SK-N-MC (cell line): ENCODE measurements at regions not wholly inside any gene's neighbourhood (a gene's known extent, or its start where the extent isn't known, plus 50 kb on each side); places are given as distances from the start of the nearest gene placed in this dataset.

ENCODE experiments used
- DNase-seq: peaks from one replicate; pipeline ENCODE4 v3.0.0-alpha.2; 2011; ENCODE audit warnings: low read depth, low spot score
- H3K27ac ChIP-seq: fragments of 200-600 bp; sonication (generic); 2 replicates; pipeline ENCODE4 v1.5.1; 2016; ENCODE audit warnings: mixed run types
- H3K36me3 ChIP-seq: fragments of 200-600 bp; sonication (generic); 2 replicates; pipeline ENCODE4 v1.6.1; 2017; ENCODE audit warnings: antibody characterized with exemption, low read length, mixed read lengths; ENCODE audit not compliant: insufficient read depth
- H3K4me3 ChIP-seq: fragments of 200-600 bp; sonication (generic); 2 replicates; pipeline ENCODE4 v1.5.1; 2016
- H3K9ac ChIP-seq: fragments of 200-600 bp; sonication (generic); 2 replicates; pipeline ENCODE4 v1.8.0; 2017; ENCODE audit warnings: mixed run types, mixed read lengths; ENCODE audit not compliant: insufficient read length
- H3K9me3 ChIP-seq: fragments of 200-600 bp; sonication (generic); 2 replicates; pipeline ENCODE4 v1.6.1; 2017; ENCODE audit warnings: low read depth, mild to moderate bottlenecking, antibody characterized with exemption, low read length, moderate library complexity, mixed read lengths
- EZH2 ChIP-seq: fragments of 200-600 bp; sonication (generic); IDR thresholded peaks from one replicate; pipeline ENCODE4 v1.6.1; 2017; ENCODE audit warnings: antibody characterized with exemption
- FOXP2 ChIP-seq: optimal IDR thresholded peaks from 2 replicates; pipeline ENCODE3; 2011; ENCODE audit warnings: mild to moderate bottlenecking, moderate library complexity; ENCODE audit not compliant: insufficient read depth; ENCODE audit errors: extremely low read length, control extremely low read depth
- POLR2AphosphoS5 ChIP-seq: IDR thresholded peaks from 2 replicates; pipeline ENCODE4 v1.6.1; 2012; ENCODE audit warnings: mild to moderate bottlenecking, low read depth, low read length, borderline replicate concordance

- Histone ChIP-seq H3K9ac (no peak overlapping the region), H3K4me3 (no peak overlapping the region), H3K27ac (no peak overlapping the region), H3K36me3 (no peaks in the 10 kb centered on the region), H3K9me3 (no peaks in the 10 kb centered on the region)
- TF ChIP-seq EZH2, result no peak
- TF ChIP-seq POLR2AphosphoS5, result no peak
- no peak for TF ChIP-seq FOXP2
- DNase-seq, result no peak
Observed at GRCh38 chr11:104433751-104434150, 269.8 kb upstream of the PDGFD start.

- TF ChIP-seq POLR2AphosphoS5 (no peak), FOXP2 (no peak), EZH2 (no peak)
- Histone ChIP-seq H3K9me3 (no peaks in the 10 kb centered on the region), H3K36me3 (no peaks in the 10 kb centered on the region), H3K9ac (no peak overlapping the region), H3K27ac (no peak overlapping the region), H3K4me3 (no peak overlapping the region)
- DNase-seq, result no peak
Observed at GRCh38 chr11:104432981-104433380, 269.0 kb upstream of the PDGFD start.

- no peak overlapping the region for H3K4me3 ChIP-seq
- H3K27ac ChIP-seq, result no peak overlapping the region
- DNase-seq, result no peak
- no peaks in the 10 kb centered on the region for H3K9me3 ChIP-seq
- H3K9ac ChIP-seq, result no peak overlapping the region
- TF ChIP-seq FOXP2 (no peak), EZH2 (no peak), POLR2AphosphoS5 (no peak)
- H3K36me3 ChIP-seq, result no peaks in the 10 kb centered on the region
Observed at GRCh38 chr11:104432526-104432925, 268.6 kb upstream of the PDGFD start.

- no peak for TF ChIP-seq EZH2
- no peak for TF ChIP-seq FOXP2
- no peak for TF ChIP-seq POLR2AphosphoS5
- no peak for DNase-seq
- Histone ChIP-seq H3K9ac (no peak overlapping the region), H3K9me3 (no peaks in the 10 kb centered on the region), H3K27ac (no peak overlapping the region), H3K4me3 (no peak overlapping the region), H3K36me3 (no peaks in the 10 kb centered on the region)
Observed at GRCh38 chr11:104422324-104422944, 258.5 kb upstream of the PDGFD start.

GRCh38 chr11:104410336-104410735 is 246.4 kb upstream of the PDGFD start:
- Histone ChIP-seq H3K27ac (peak overlapping the region; percentile 67; the same call in 1 of the 2 replicates), H3K4me3 (no peak overlapping the region), H3K9me3 (no peaks in the 10 kb centered on the region), H3K9ac (no peak overlapping the region), H3K36me3 (no peaks in the 10 kb centered on the region)
- DNase-seq, result no peak
- TF ChIP-seq POLR2AphosphoS5 (no peak), FOXP2 (no peak), EZH2 (no peak)

- no peak for TF ChIP-seq FOXP2
- no peak for TF ChIP-seq EZH2
- TF ChIP-seq POLR2AphosphoS5, result no peak
- DNase-seq, result no peak
- no peaks in the 10 kb centered on the region for H3K9me3 ChIP-seq
- no peak overlapping the region for H3K9ac ChIP-seq
- H3K27ac ChIP-seq, result no peak overlapping the region
- H3K4me3 ChIP-seq, result no peak overlapping the region
- H3K36me3 ChIP-seq, result no peaks in the 10 kb centered on the region
Observed at GRCh38 chr11:104408630-104409029, 244.7 kb upstream of the PDGFD start.

GRCh38 chr11:104405277-104405676 is 241.3 kb upstream of the PDGFD start:
- no peak for TF ChIP-seq FOXP2
- no peaks in the 10 kb centered on the region for H3K36me3 ChIP-seq
- no peaks in the 10 kb centered on the region for H3K9me3 ChIP-seq
- no peak overlapping the region for H3K27ac ChIP-seq
- no peak for DNase-seq
- no peak overlapping the region for H3K9ac ChIP-seq
- no peak overlapping the region for H3K4me3 ChIP-seq

GRCh38 chr11:104404231-104405175 is 240.6 kb upstream of the PDGFD start:
- no peaks in the 10 kb centered on the region for H3K36me3 ChIP-seq
- TF ChIP-seq POLR2AphosphoS5 (no peak), EZH2 (no peak), FOXP2 (no peak)
- no peak overlapping the region for H3K9ac ChIP-seq
- no peak for DNase-seq
- H3K9me3 ChIP-seq, result no peaks in the 10 kb centered on the region
- no peak overlapping the region for H3K27ac ChIP-seq
- H3K4me3 ChIP-seq, result no peak overlapping the region
